Gastroesophageal sphincter (tissue), 4 donors: ENCODE measurements at regions not wholly inside any gene's neighbourhood (a gene's known extent, or its start where the extent isn't known, plus 50 kb on each side); places are given as distances from the start of the nearest gene placed in this dataset.
"Not testable (repeated sequence)": the region's sequence is repeated elsewhere in the genome, so short reads cannot be mapped to it uniquely, and the experiment has no call there.

Source experiments
- ATAC-seq: fragments of 150-250 bp; one replicate; pipeline ENCODE4 v1.9.1; 2016; ENCODE audit warnings: mild to moderate bottlenecking, moderate library complexity
- H3K27ac ChIP-seq, 4 donors: fragments of 200-600 bp; sonication (generic) in 3 of 4; 1 replicate in 3 of 4; 2 replicates in 1 of 4; pipeline ENCODE4 v1.5.1; 2016 to 2019
- H3K27me3 ChIP-seq: fragments of 200-600 bp; sonication (generic); one replicate; pipeline ENCODE4 v1.5.1; 2019
- H3K36me3 ChIP-seq, 2 donors: fragments of 200-600 bp; sonication (generic); one replicate each; pipeline ENCODE4 v1.5.1; 2019; ENCODE audit warnings: control low read depth in 1 of 2
- H3K4me1 ChIP-seq, 3 donors: fragments of 200-600 bp; sonication (generic); 1 replicate in 2 of 3; 2 replicates in 1 of 3; pipeline ENCODE4 v1.5.1; 2016 to 2019; ENCODE audit warnings: control low read depth in 2 of 3
- H3K4me3 ChIP-seq, 2 donors: fragments of 200-600 bp; sonication (generic); one replicate each; pipeline ENCODE4 v1.5.1; 2019; ENCODE audit warnings: mild to moderate bottlenecking in 1 of 2, moderate library complexity in 1 of 2
- H3K9me3 ChIP-seq, 3 donors: fragments of 200-600 bp; sonication (generic); one replicate each; pipeline ENCODE4 v1.5.1; 2017 to 2019; ENCODE audit warnings: control low read depth in 2 of 3
- CTCF ChIP-seq, 4 experiments: fragments of 200-600 bp in 2 of 4; fragments of 450-650 bp in 2 of 4; sonication (generic) in 1 of 4; IDR thresholded peaks; one replicate each; pipeline ENCODE4 v1.5.1; 2017 to 2019; ENCODE audit warnings: antibody characterized with exemption in 4 of 4, mild to moderate bottlenecking in 2 of 4, moderate library complexity in 2 of 4
- EP300 ChIP-seq: sonication (generic); formaldehyde crosslinking; IDR thresholded peaks from one replicate; pipeline ENCODE4 v1.6.1; 2017; ENCODE audit warnings: antibody characterized with exemption, mild to moderate bottlenecking
- POLR2A ChIP-seq, 2 donors: fragments of 450-650 bp; IDR thresholded peaks; one replicate each; pipeline ENCODE4 v1.6.1; 2017; ENCODE audit warnings: antibody characterized with exemption in 2 of 2, mild to moderate bottlenecking in 2 of 2, moderate library complexity in 1 of 2
- POLR2AphosphoS5 ChIP-seq: sonication (generic); formaldehyde crosslinking; IDR thresholded peaks from one replicate; pipeline ENCODE4 v1.6.1; 2017; ENCODE audit warnings: antibody characterized with exemption
- WGBS, 2 donors: methylation state at CpG; one replicate each; pipeline ENCODE4 v1.1.5; 2018; ENCODE audit warnings: low coverage in 1 of 2; 5-methylcytosine and 5-hydroxymethylcytosine counted together

GRCh38 chr6:82619573-82619972, 256.0 kb downstream of the TPBG start:
- Histone ChIP-seq H3K4me3 (no peak overlapping the region), H3K36me3 (no peaks in the 10 kb centered on the region), H3K4me1 (no peaks in the 10 kb centered on the region), H3K27ac (no peak overlapping the region), H3K9me3 (no peaks in the 10 kb centered on the region), H3K27me3 (no peaks in the 10 kb centered on the region)
- ATAC-seq: no peak
- TF ChIP-seq POLR2A (IDR thresholded peaks at IDR 0.05): no peak
- TF ChIP-seq POLR2AphosphoS5: no peak
- no peak for TF ChIP-seq EP300
- TF ChIP-seq CTCF (IDR thresholded peaks at IDR 0.05): no peak

GRCh38 chr6:82622461-82622860, 258.8 kb downstream of the TPBG start:
- Histone ChIP-seq H3K4me1 (no peaks in the 10 kb centered on the region), H3K27ac (no peak overlapping the region), H3K4me3 (no peak overlapping the region), H3K36me3 (no peaks in the 10 kb centered on the region), H3K27me3 (no peaks in the 10 kb centered on the region), H3K9me3 (no peaks in the 10 kb centered on the region)
- no peak for ATAC-seq
- no peak for TF ChIP-seq POLR2AphosphoS5
- no peak for TF ChIP-seq EP300
- no peak for TF ChIP-seq POLR2A (IDR thresholded peaks at IDR 0.05)
- no peak for TF ChIP-seq CTCF (IDR thresholded peaks at IDR 0.05)

- no peak overlapping the region for H3K4me3 ChIP-seq
- no peak for ATAC-seq
- TF ChIP-seq EP300 (no peak), POLR2A (IDR thresholded peaks at IDR 0.05) (no peak), CTCF (IDR thresholded peaks at IDR 0.05) (no peak), POLR2AphosphoS5 (no peak)
- no peaks in the 10 kb centered on the region for H3K9me3 ChIP-seq
- H3K27me3 ChIP-seq: no peaks in the 10 kb centered on the region
- H3K36me3 ChIP-seq: no peaks in the 10 kb centered on the region
- no peak overlapping the region for H3K27ac ChIP-seq
- H3K4me1 ChIP-seq: no peaks in the 10 kb centered on the region
- WGBS, 2 donors: 83 to 96% methylated on average over 3 of the region's 3 CpGs
Measured at GRCh38 chr6:82624251-82624650, 260.6 kb downstream of the TPBG start.

- not testable (repeated sequence) for H3K36me3 ChIP-seq, H3K27ac ChIP-seq, ATAC-seq, H3K9me3 ChIP-seq, H3K27me3 ChIP-seq, H3K4me3 ChIP-seq
- 90 to 100% methylated on average over 2 of the region's 2 CpGs for WGBS, 2 donors
- H3K4me1 ChIP-seq: peaks cover 0 to 15% (median 2%) of the 10 kb centered on the region in 3 donors
Measured at GRCh38 chr6:82626946-82627345, 263.3 kb downstream of the TPBG start.

GRCh38 chr6:82629921-82630320, 266.3 kb downstream of the TPBG start:
- Histone ChIP-seq H3K27me3 (no peaks in the 10 kb centered on the region), H3K36me3 (no peaks in the 10 kb centered on the region), H3K4me1 (peaks cover 0 to 15% (median 2%) of the 10 kb centered on the region in 3 donors), H3K27ac (no peak overlapping the region), H3K9me3 (no peaks in the 10 kb centered on the region), H3K4me3 (no peak overlapping the region)
- ATAC-seq: no peak
- 65% methylated on average over 3 of the region's 3 CpGs for WGBS, 2 donors
- TF ChIP-seq CTCF (IDR thresholded peaks at IDR 0.05) (no peak), POLR2A (IDR thresholded peaks at IDR 0.05) (no peak), EP300 (no peak), POLR2AphosphoS5 (no peak)

- H3K4me1 ChIP-seq: peaks cover 0 to 14% (median 5%) of the 10 kb centered on the region in 3 donors
- TF ChIP-seq POLR2AphosphoS5 (no peak), POLR2A (IDR thresholded peaks at IDR 0.05) (no peak), CTCF (IDR thresholded peaks at IDR 0.05) (no peak), EP300 (no peak)
- no peaks in the 10 kb centered on the region for H3K36me3 ChIP-seq
- peaks cover 0 to 18% (median 0%) of the 10 kb centered on the region in 3 donors for H3K9me3 ChIP-seq
- H3K27ac ChIP-seq: no peak overlapping the region
- H3K4me3 ChIP-seq: no peak overlapping the region
- 57 to 100% methylated on average over 1 of the region's 1 CpG for WGBS, 2 donors
- no peaks in the 10 kb centered on the region for H3K27me3 ChIP-seq
- no peak for ATAC-seq
Measured at GRCh38 chr6:82641677-82642076, 278.1 kb downstream of the TPBG start.
